GM12873 (cell line): ENCODE measurements at regions not wholly inside any gene's neighbourhood (a gene's known extent, or its start where the extent isn't known, plus 50 kb on each side); places are given as distances from the start of the nearest gene placed in this dataset.

ENCODE experiments used
- TF ChIP-seq, protein P1 (sequence below): IDR thresholded peaks from 2 replicates; pipeline ENCODE4 v1.5.1; 2012; ENCODE audit warnings: low read depth, mild to moderate bottlenecking, moderate library complexity, low read length, control low read depth; ENCODE audit not compliant: insufficient read depth; ENCODE audit errors: missing control alignments

DNA sequence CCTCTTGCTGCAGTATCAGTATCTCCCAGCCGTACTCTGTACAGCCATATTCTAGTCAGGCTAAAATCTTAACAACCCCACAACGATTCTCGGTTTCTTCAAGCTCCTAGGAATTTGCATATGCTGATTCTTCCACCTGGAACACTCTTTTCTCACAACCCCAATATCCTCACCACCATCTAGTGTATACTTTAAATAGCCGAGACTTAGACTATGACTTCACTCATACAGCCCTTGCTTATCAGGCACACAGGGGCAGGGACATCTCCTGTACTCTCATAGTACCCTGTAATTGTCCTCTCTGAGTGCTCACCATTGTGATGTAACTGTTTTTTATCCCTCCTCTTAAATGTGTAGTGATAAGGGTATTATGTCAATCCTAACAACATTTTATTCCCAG lies 2126.4 kb upstream of the TENM3 start:
- TF ChIP-seq, protein P1, sequence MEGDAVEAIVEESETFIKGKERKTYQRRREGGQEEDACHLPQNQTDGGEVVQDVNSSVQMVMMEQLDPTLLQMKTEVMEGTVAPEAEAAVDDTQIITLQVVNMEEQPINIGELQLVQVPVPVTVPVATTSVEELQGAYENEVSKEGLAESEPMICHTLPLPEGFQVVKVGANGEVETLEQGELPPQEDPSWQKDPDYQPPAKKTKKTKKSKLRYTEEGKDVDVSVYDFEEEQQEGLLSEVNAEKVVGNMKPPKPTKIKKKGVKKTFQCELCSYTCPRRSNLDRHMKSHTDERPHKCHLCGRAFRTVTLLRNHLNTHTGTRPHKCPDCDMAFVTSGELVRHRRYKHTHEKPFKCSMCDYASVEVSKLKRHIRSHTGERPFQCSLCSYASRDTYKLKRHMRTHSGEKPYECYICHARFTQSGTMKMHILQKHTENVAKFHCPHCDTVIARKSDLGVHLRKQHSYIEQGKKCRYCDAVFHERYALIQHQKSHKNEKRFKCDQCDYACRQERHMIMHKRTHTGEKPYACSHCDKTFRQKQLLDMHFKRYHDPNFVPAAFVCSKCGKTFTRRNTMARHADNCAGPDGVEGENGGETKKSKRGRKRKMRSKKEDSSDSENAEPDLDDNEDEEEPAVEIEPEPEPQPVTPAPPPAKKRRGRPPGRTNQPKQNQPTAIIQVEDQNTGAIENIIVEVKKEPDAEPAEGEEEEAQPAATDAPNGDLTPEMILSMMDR, result no peak

DNA sequence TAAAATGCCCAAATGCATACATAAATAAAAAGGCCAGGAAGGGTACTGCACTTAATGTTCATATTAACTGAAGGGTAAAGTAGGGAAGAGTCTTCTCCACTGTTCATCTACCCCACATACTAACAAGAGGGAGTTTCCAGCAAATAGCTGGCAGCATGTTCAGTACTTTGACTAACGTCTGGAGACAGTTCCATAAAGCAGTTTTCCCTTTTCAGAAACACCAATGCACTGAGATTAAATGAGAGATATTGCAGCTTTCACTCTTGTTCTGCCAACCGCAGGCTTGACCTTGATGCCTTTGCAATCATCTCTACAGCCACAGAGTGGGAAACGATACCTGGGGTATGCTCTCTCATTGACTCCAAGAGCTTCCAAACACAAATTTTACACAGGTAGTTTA lies 2123.1 kb upstream of the TENM3 start:
- TF ChIP-seq, protein P1, result no peak

DNA sequence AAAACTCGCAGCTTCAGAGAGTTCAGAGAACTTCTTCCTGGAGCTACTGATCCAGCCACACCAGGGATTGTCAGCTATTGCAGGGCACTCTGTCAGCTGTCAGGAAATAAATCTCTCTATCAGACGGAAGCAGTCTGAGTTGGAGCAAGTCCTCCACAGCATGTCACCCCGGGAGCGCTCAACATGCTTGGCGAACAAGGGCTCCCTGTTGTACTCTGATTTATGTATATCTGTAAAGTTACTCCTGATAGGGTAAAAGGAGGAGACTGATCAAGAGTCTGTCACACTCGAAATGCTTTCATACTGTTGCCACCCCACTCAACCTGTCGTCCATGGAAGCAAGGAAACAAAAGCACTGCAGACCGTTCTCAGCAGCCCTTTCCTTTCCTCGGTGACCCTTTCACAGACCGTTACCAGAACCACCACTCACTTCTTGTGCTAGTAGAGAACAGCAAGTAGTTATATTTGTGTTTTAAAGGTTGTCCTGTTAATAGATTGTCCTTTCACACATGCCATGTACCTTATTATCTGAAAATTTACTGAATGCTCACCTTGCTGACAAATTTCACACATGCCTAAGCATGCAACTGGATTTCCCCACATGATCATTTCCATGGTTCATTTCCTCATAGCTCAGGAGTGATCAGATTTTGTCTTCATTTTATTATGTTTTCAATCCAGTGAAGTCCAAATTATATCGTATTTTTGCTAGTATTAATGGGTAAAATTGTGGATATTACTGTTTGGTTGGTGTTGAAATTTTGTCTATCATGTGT lies 2108.9 kb upstream of the TENM3 start:
- TF ChIP-seq, protein P1, result no peak

DNA sequence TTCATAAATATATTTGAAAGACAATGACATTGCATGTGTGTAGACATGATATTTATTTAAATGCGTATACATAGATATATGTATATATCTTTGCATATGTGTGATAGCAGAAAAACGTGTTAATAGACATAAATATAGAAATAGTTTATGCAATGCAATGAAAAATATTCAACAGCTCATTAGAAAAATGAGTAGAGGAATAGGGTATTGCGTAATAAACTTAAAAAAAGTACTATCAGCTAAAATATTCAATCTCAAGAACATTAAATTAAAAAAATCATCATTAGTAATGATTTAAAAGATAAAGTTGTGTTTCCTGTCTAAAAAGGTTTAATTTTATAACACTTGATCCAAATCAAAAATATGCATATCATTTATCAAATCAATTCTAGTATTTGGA lies 2101.5 kb upstream of the TENM3 start:
- TF ChIP-seq, protein P1, result no peak

DNA sequence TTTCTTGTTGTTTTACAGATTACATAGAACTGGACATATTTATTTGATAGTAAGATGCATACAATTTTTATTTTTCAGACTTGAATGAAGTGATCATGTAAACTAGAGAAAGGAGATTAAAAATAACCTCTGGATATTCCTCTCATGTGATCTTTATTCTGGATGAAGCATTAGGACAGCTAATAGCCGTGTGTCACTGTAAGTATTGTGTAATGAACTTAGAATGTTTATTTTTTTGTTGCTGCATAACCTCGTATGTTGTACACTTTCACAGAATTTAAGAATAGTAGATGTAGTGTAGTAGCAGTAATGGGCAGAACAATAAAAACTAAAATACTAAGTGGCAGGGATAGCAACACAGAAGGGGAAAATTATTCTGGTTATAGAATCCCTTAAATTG lies 2094.5 kb upstream of the TENM3 start:
- TF ChIP-seq, protein P1, result no peak

DNA sequence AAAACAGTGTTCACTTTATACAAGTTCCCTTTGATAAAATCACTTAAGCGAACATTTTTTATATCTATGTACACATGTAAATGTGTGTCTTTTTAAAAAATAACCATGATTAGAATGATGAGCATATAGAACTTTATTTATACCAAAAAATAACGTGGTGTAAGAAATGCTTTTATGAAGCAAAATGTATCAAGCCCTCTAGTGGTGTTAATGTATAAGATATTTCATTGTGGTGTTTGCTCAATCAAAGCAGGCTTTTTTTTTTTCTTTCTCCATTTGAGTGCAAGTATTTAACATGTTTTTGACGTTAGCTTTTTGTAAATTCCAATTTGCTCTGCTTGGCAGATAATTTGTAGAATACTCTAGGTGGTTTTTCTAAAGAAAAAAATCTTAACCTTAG lies 2092.4 kb upstream of the TENM3 start:
- TF ChIP-seq, protein P1, result peak; percentile 32

DNA sequence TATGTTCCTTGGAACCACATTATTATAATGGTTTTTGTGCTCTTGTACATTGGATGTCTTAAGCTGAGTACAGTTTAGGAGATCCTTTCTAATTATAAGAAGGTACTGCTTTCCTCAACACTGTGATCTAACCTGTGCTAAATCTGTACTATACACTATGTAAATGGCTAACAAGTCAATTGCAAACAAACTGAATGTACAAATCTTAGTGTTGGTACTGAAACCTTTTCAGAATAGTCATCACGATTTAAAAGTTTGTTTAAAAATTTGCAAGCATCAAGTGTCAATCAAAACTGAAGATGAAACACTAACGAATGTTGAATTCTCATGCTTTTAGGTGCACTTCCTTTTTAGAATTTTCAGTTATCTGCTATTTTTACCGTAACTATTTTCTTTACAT lies 2090.4 kb upstream of the TENM3 start:
- TF ChIP-seq, protein P1, result no peak
